SK-N-SH treated with all-trans-retinoic acid at 6 μM for 48 hours (cell line): ENCODE measurements at regions not wholly inside any gene's neighbourhood (a gene's known extent, or its start where the extent isn't known, plus 50 kb on each side); places are given as distances from the start of the nearest gene placed in this dataset.

ENCODE experiments used
- ARNTL ChIP-seq: fragments of 450-650 bp; formaldehyde crosslinking; IDR thresholded peaks from 2 replicates; pipeline ENCODE4 v1.5.0; 2020; ENCODE audit warnings: low read depth, mild to moderate bottlenecking, moderate library complexity, borderline replicate concordance
- GLIS3 ChIP-seq: fragments of 250-450 bp; sonication (Bioruptor Pico); IDR thresholded peaks from 2 replicates; pipeline ENCODE4 v1.5.0; 2020; ENCODE audit warnings: mild to moderate bottlenecking, moderate library complexity
- OSR1 ChIP-seq: fragments of 250-450 bp; sonication (Bioruptor Pico); IDR thresholded peaks from 2 replicates; pipeline ENCODE4 v1.8.0; 2022; ENCODE audit warnings: moderate library complexity, mild to moderate bottlenecking, inconsistent platforms
- PATZ1 ChIP-seq: fragments of 250-450 bp; sonication (Bioruptor Pico); IDR thresholded peaks from 2 replicates; pipeline ENCODE4 v1.8.0; 2020; ENCODE audit warnings: mild to moderate bottlenecking, moderate library complexity, borderline replicate concordance
- RARB ChIP-seq: fragments of 250-450 bp; sonication (Bioruptor Pico); IDR thresholded peaks from 2 replicates; pipeline ENCODE4 v1.8.0; 2021; ENCODE audit warnings: mild to moderate bottlenecking, moderate library complexity
- TCF4 ChIP-seq: fragments of 250-450 bp; sonication (Bioruptor Pico); IDR thresholded peaks from 2 replicates; pipeline ENCODE4 v1.8.0; 2021; ENCODE audit warnings: mild to moderate bottlenecking, moderate library complexity, borderline replicate concordance
- ZC3H10 ChIP-seq: fragments of 250-450 bp; sonication (Bioruptor Pico); IDR thresholded peaks from 2 replicates; pipeline ENCODE4 v1.5.1; 2021; ENCODE audit warnings: mild to moderate bottlenecking, moderate library complexity
- ZFP3 ChIP-seq: fragments of 250-450 bp; sonication (Bioruptor Pico); IDR thresholded peaks from 2 replicates; pipeline ENCODE4 v1.5.0; 2020; ENCODE audit warnings: mild to moderate bottlenecking, moderate library complexity
- ZFP30 ChIP-seq: fragments of 450-650 bp; formaldehyde crosslinking; IDR thresholded peaks from 2 replicates; pipeline ENCODE4 v1.5.0; 2022; ENCODE audit warnings: mild to moderate bottlenecking, moderate library complexity
- ZNF8 ChIP-seq: fragments of 450-650 bp; formaldehyde crosslinking; IDR thresholded peaks from 2 replicates; pipeline ENCODE4 v1.5.0; 2020; ENCODE audit warnings: mild to moderate bottlenecking, moderate library complexity
- TF ChIP-seq, protein P1 (sequence below): fragments of 250-450 bp; sonication (Bioruptor Pico); IDR thresholded peaks from 2 replicates; pipeline ENCODE4 v1.5.0; 2020; ENCODE audit warnings: mild to moderate bottlenecking, moderate library complexity

DNA sequence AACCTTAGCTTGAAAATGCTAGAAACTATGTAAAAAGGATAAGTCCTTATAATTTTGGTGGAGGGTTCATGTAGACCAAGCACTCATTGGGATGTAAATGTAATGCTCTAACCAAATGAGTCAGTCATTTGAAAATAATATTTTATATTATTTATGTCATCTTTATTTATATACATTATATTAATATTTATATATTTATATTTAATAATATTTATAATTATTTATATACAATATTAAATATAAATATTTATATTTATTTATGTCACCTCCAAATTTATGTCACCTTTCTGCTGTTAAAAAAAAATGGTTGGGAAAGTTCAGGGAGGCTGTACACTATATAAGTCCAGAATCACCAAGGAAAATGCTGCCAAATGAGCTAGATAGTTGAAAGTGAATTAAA lies 254.3 kb downstream of the FIGN start:
- TF ChIP-seq ZNF8 (CRISPR knock-in tag) (no peak), TCF4 (CRISPR knock-in tag) (no peak), OSR1 (no peak), ARNTL (CRISPR knock-in tag) (no peak), ZC3H10 (CRISPR knock-in tag) (no peak), RARB (no peak), PATZ1 (CRISPR knock-in tag) (no peak), ZFP3 (no peak), GLIS3 (no peak), ZFP30 (CRISPR knock-in tag) (no peak)
- TF ChIP-seq, protein P1, sequence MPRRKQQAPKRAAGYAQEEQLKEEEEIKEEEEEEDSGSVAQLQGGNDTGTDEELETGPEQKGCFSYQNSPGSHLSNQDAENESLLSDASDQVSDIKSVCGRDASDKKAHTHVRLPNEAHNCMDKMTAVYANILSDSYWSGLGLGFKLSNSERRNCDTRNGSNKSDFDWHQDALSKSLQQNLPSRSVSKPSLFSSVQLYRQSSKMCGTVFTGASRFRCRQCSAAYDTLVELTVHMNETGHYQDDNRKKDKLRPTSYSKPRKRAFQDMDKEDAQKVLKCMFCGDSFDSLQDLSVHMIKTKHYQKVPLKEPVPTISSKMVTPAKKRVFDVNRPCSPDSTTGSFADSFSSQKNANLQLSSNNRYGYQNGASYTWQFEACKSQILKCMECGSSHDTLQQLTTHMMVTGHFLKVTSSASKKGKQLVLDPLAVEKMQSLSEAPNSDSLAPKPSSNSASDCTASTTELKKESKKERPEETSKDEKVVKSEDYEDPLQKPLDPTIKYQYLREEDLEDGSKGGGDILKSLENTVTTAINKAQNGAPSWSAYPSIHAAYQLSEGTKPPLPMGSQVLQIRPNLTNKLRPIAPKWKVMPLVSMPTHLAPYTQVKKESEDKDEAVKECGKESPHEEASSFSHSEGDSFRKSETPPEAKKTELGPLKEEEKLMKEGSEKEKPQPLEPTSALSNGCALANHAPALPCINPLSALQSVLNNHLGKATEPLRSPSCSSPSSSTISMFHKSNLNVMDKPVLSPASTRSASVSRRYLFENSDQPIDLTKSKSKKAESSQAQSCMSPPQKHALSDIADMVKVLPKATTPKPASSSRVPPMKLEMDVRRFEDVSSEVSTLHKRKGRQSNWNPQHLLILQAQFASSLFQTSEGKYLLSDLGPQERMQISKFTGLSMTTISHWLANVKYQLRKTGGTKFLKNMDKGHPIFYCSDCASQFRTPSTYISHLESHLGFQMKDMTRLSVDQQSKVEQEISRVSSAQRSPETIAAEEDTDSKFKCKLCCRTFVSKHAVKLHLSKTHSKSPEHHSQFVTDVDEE (CRISPR knock-in tag) = no peak
